NCI-H1930 (cell line): ENCODE measurements at regions not wholly inside any gene's neighbourhood (a gene's known extent, or its start where the extent isn't known, plus 50 kb on each side); places are given as distances from the start of the nearest gene placed in this dataset.
"Not testable (repeated sequence)": the region's sequence is repeated elsewhere in the genome, so short reads cannot be mapped to it uniquely, and the experiment has no call there.

Source experiments
- DNase-seq, 2 experiments: peaks; one replicate each; lab custom pipeline; 2025; lab: John Stamatoyannopoulos, UW

DNA sequence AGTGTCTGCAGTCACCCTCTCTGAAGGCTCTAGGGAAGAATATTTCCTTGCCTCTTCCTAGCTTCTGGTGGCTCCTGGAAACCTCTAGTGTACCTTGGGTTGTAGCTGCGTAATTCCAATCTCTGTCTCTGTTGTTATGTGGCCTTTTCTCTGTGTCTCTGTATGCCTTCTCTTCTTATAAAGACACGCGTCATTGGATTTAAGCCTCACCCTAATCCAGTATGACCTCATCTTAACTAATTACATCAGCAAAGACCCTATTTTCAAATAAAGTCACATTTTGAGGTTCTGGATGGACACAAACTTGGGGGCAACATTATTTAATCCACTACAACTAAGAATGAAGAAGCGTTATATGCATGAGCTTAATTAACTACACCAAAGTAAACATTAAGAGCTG is 111.4 kb upstream of the ZNF184 start:
- DNase-seq: no peak

DNA sequence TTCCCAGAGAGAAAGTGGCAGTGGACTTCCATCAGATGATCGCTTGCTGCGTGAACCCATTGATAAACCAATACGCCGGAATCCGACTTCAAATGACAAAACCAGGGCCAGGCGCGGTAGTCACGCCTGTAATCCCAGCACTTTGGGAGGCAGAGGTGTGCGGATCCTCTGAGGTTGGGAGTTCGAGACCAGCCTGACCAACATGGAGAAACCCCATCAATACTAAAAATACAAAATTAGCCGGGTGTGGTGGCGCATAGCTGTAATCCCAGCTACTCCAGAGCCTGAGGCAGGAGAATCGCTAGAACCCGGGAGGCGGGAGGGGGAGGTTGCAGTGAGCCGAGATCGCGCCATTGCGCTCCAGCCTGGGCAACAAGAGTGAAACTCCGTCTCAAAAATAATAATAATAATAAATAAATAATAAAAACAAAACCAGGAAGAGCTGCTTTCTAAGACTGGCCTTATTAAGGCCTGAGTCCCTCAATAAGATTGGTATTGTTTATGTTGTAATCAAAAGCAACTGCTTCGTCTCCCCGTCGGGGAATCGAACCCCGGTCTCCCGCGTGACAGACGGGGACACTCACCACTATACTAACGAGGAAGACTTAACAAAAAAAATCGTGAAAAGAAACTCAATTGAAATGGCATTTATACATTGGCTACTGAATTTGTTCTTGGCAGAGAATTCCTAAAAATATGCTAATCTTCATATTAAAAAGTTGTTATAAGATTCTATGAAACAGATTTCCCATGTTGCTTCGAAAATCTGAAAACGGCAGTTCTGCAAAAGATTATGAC is 110.2 kb upstream of the ZNF184 start:
- DNase-seq: peak; percentile 35 to 40

DNA sequence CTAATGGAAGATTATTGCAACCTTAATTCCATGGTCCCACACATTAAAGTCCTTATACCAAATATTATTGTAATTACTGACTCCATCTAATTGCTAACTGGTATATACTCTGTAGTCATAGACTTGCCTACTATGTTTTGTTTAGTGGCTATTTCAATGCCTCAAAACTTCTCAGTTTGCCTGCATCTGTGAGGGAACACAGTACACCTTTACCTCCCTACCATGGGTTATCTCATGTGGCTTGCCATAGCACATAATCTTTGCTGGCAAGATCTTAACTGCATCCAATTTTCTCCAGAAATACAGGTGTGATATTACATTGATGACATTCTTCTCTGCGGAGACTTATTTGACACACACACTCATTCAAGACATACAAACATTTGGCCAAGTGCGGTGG is 107.1 kb upstream of the ZNF184 start:
- no peak for DNase-seq

DNA sequence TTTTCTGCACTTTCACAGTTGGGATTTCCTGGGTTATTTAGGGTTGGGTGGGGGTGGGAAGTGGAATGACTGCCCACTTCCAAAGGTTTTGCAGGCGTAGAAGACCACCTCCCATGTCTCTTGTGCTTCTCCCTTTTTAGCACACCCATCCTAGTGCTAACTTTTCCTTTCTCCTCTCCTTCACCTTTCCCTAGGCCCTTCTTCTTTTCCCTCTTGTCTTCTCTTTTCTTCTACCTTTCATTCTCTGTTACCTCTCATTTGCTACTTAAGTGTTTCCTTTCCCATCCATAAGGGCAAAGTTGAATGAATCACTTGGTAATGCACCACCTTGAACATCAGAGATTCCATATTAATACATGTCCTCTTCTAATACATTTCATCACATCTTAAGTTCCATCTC is 105.0 kb upstream of the ZNF184 start:
- no peak for DNase-seq

DNA sequence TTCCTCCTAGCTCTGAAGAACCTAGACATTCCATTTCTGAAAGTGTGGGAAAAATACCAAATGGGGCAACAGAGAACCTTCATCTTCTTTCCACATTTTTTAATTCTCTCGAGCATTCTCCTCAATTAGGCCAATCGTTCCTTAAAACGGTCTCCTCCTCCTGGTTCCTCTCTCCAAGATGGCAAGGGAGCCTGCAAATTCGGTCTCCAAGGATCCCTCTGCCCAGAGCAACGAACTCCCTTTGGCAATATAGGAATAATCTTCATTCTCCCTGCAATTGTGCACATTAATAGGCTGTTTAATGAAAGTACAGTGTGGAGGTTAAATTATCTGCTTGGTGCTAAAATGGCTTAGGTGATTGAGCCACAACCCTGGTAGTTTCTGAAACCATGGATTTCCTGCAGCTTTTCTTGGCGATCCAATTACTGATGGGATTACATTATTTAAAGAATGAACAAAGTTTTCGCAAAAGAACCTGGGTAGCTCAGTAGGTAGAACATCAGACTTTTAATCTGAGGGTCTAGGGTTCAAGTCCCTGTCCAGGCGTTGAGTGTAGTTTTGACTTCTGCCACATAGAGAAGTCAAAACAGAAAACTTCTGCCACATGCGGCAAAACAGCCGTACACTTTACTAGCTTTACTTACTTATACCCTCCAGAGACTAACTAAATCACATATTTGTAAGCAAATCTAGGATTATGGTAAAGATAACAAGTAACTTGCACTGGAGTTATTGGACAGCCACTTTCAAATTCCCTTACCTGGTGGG is 102.9 kb upstream of the ZNF184 start:
- DNase-seq: no peak

DNA sequence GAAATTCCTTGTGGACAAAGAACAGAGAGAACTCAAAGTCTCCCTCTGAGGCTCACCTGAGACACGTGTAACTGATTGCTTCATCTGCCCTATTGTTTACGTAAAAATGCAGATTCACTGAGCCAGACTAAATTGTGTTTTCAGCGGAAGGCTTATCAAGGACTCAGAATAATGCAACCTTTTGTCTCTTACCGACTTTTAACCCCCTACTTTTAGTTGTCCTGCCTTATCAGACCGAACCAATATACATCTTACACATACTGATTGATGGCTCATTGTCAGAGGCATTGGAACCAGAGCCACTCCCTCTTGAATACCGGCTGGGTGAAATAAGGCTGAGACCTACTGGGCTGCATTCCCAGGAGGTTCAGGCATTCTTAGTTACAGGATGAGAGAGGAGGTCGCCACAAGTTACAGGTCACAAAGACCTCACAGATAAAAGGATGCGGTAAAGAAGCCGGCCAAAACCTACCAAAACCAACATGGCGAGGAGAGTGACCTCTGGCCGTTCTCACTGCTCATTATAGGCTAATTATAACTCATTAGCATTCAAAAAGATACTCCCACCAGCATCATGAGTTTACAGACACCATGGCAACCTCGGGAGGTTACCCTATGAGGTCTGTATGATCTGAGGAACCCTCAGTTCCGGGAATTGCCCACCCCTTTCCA is 95.5 kb upstream of the ZNF184 start:
- DNase-seq: no peak

DNA sequence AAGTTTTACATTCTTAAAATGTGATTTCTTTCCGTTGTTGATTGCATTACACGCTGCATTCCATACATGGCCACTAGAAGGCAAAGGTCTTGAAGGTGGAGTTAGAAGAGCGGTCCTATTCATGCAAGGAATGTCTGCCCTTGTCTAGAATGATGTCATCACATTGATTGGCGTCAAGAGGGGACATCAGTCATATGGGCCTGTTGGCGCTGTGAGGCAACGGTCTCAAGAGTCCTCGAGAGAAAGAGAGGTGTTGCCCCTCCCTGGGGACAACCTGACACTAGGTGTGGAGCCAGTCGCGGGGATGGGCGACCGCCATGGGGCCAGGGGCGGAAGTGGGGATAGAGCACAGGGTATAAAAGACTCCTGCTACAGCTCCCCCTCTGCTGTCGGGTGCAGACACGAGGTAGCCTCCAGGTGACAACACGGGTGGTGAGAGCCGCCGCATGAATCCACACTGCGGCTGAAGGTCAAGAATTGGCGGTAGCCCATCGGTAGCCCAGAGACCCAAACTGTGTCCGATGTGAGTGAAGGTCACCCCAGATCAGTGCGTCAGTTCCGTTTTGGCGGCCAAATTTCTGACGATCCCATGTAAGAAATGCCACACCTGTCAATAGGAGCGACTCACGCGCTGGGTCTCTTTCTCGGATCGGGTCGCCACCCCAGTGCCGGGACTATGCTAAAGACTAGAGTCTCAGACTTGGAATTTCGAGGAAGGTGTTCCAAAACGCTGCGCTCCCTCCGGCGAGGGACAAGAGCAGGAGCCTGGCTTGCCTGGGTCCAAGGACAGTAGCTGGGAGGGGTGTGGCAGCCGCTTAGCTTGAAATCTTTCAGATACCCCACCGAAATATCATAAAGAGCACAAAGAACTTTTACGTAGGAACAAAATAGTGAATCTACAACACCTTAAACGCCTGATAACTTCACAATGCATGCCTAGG is 93.2 kb upstream of the ZNF184 start:
- no peak for DNase-seq

DNA sequence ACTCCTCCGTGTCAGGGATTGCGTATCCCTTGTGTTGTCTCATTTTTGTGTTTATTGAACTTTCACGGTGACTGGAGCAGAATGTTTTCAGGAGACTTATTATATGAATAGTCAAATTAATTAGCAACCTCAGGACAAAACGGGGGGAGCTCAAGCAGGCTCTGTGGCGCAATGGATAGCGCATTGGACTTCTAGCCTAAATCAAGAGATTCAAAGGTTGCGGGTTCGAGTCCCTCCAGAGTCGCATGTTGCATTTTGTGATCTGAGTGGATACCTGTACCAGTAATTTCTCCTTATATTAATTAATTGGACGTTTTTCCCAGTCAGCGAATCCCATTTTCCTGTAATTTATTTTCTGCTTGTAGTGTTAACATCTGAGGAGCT is 89.1 kb upstream of the ZNF184 start:
- DNase-seq: no peak

DNA sequence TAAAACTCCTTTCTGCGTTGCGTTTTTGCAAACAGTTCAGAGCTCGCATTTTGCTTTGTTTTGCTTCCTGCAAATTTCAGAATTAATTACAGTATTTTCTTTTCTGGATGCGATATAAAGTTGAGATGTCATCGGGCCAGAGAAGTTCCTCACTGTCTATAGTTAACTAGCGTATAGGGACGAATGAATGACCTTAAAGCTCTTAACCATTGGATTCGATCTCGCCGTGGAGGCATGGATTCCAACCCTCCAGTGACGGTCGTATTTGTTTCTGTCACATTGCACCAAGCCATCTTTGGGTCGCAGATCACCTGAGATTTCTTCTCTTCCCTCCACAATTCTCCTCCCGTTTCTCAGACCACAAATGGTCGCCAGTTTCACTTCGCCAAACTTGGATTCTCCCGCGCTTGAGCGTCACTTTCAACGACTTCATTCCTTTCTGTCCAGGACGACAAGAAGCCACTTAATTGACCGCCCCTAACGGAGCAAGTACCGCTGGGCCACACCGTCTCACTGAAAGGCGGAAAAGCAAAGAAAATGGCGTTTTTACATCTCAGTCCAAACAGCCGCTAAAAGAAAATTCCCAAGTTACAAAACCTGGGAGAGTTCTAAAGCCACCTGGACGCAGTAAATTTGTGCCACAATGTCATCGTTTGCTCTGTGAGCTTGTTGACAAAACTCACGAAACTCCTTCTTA is 85.3 kb upstream of the ZNF184 start:
- no peak for DNase-seq

DNA sequence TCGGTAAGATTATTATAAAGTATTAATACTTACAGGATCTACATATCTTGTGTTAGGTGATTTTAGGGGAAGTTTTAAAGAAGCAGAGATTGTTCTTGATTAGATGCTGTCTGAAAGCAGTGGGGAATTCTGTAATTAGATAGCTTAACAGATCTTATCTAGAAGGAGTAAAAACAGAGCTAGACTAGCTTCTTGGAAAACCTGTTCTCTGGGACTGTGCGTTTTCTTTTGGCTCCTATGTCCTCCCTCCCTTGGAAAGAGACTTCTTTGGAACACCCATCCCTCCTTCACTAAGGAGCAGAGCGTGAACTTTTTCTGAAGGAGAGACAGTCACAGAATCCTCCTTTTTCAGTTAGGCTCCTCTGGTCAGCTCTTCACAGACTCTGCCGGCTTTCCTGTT is 83.5 kb upstream of the ZNF184 start:
- no peak for DNase-seq

DNA sequence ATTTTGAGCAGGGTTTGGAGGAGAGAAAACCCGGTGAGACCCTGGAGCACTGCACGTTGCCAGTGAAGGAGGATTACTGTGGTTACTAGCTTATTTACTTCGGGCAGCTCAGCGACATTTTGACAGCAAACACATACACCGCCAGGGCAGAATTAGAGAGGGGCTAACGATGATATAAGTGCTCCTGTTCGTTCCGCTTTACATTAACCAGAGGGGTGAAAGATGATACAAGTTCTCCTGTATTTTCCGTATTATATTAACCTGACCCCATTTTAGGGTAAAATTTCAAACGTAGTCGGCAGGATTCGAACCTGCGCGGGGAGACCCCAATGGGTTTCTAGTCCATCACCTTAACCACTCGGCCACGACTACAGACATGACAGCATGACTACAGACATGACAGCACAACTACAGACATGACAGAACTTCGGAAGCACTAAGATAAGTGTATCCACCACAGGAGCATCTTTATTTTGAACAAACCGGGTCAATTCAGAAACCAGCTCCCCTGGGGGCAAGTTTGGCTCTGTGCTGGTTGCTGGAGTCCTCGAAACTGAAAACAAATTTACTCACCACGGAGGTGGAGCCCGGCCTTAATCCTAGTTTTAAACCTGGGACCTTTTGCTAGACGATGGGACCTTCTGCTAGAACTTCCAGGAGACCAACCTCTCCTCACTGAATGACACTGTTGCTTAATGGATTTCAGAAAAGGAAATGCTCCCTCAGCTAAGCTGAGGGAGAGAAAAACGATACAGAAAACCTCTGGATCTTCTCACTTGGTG is 80.4 kb upstream of the ZNF184 start:
- peak; percentile 16 to 25 for DNase-seq

DNA sequence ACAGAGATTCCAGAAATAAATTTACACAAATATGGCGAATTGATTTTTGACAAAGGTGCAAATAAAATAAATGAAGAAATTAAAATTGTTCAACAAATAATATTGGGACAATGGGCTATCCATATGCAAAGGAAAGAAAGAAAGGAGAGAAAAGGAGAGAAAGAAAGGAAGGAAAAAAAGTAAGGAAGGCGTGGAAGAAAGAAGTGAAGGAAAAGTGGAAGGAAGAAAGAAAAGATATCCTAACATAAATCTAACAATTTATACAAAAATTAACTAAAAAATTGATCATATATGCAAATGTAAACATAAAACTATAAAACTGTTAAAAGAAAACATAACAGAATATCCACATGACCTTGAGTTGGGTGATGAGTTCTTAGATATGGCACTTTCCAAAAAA is 78.7 kb upstream of the ZNF184 start:
- no peak for DNase-seq

DNA sequence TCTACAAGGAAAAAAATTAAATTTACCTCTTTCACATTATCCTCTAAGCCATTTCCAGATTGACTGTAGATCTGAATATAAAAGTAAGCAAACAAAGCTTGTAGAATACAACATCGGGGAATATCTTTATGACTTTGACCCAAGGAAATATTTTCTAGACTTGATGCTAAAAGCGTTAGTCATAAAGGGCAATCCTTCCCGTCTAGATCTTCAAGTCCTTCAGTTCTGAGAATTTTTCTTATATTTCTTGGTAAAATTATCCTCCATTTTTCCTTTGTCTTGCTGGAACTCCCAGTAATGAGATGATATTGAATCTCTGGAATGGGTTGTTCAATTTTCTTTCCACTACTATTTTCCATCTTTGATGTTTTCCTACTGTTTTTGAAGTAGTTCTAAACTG is 77.8 kb upstream of the ZNF184 start:
- no peak for DNase-seq

DNA sequence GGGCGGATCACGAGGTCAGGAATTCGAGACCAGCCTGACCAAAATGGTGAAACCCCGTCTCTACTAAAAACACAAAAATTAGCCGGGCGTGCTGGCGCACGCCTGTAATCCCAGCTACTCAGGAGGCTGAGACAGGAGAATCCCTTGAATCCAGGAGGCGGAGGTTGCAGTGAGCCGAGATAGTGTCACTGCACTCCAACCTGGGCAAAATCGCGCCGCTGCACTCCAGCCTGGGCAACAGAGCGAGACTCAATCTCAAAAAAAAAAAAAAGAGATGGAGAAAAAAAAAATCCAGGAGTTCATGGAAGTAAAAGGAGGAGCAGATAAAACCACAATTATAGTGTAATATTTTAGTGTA is 76.3 kb upstream of the ZNF184 start:
- not testable (repeated sequence) for DNase-seq

DNA sequence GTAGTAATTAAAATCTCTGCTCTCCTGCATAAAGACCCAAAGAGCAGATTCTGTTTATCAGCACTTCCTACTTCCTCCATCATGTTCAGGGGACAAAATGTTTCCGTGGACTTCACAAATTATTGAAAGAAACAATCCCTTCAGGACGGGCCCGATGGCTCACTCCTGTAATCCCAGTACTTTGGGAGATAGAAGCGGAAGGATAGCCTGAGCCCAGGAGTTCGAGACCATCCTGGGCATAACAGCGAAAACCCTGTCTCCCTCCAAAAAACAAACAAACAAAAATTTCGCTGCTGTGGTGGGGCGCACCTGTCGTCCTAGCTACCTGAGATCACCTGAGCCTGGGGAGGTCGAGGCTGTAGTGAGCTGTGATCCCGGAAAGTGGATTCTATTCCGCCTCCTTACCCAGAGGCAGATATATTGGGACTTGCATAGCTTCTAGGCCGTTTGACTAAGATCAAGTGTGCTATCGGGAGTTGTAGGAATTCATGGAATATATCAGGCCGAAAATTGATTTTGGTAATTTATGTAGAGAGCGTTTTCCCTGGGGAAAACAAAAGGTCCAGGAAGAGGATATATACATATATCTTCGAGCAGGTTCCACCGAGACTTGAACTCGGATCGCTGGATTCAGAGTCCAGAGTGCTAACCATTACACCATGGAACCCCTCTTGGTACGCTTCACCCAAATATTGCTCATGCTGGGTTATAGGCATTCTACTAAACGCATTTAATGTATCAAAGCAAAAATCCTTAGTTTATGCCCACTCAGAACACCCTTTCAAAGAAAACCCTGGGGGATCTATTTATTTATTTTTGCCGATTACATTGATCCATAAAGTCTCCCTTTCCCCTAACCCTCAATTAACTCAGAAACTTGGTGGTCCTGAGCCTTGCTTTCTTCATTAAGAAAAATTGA is 74.5 kb upstream of the ZNF184 start:
- peak in 1 of 2 experiments; percentile 39 for DNase-seq

DNA sequence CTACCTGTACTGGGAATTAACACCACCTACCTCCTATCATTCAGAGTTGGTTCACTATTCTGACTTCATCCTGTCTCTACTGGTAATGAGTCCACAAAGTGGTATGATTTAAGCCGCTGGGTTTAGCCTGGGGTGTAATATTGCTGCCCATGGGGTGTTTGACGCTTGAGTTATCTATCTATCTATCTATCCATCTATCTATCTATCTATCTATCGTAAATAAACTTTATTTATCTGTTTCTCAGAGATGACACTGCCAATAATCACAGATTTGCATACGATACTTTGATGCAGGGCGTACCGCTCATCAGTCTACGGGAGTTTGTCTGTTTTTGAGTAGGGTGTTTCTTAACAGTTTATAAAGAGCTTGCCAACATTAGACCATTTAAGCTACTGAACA is 73.6 kb upstream of the ZNF184 start:
- no peak for DNase-seq

DNA sequence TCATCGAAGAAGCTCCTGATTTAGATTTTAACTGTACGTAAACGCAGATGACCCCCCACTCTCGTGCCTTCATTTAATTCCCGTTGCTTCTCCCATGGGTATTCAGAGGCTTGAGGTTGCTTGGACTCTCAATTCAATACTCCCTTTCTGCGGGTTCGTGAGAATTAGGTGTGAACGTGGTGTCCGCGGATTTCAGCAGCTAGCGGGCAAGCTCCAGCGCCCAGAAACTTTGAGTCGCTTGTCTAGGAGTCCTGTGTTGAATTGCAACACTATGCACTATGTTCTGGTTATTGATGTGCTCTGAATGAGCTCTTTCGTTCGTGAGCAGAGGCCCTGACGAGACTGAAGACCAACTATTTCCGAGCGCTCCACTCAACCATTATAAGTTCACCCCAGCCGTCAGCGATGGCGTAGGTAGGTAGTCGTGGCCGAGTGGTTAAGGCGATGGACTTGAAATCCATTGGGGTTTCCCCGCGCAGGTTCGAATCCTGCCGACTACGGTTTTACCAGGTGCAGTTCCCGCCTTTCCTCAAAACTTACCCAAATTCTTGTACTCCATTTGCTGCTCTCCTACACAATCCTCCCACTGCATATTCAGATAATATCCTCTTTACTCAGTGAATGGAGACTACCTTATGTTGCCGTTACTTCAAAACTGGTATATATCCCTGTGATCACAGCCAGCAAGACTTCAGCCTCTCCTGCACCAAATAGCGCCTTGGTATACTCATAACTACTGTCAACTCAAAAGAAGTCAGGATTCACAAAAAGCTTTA is 72.6 kb upstream of the ZNF184 start:
- DNase-seq: peak in 1 of 2 experiments; percentile 27

DNA sequence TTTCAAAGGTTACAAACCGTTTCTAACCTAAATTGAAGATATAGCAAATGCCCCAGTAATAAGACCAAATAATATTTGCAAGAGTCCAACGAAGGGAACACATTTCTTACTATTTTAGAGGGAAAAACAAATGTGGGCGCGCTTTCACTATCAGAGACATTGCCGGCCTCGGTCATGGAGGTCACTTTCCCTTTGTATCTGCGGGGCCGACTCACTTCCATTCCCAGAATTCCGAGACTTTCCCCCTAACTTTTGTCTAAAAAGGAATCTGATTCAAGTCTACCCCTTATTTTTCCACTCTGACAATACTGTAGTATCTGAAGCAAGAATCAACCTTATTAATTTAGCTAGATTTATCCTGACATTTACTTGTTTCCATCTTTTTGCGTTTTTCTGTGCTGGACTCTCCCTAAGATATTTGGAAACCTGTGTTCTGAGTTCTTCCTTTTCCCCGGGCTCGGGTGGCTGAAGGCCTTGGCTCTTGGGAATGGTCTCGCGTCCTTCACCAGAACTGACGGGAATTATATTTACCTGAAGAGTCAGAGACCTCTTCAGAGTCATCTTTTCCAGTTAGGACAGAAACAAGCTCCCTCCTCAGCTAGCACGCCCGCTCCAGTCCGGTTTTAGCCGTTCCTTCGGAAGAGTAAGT is 71.8 kb upstream of the ZNF184 start:
- no peak for DNase-seq
